Neural progenitor cell (in vitro differentiated cells): ENCODE measurements at regions not wholly inside any gene's neighbourhood (a gene's known extent, or its start where the extent isn't known, plus 50 kb on each side); places are given as distances from the start of the nearest gene placed in this dataset.

ENCODE experiments used
- EZH2 ChIP-seq: fragments of 200-600 bp; sonication (generic); IDR thresholded peaks from 2 replicates; pipeline ENCODE4 v1.6.1; 2017; ENCODE audit warnings: antibody characterized with exemption, mild to moderate bottlenecking, moderate library complexity
- EZH2phosphoT487 ChIP-seq: fragments of 200-600 bp; sonication (generic); IDR thresholded peaks from 2 replicates; pipeline ENCODE4 v1.6.1; 2017; ENCODE audit warnings: antibody characterized with exemption
- TF ChIP-seq, protein P1 (sequence below): fragments of 200-600 bp; sonication (generic); IDR thresholded peaks from 2 replicates; pipeline ENCODE4 v1.5.1; 2017; ENCODE audit warnings: antibody characterized with exemption, mild to moderate bottlenecking

DNA sequence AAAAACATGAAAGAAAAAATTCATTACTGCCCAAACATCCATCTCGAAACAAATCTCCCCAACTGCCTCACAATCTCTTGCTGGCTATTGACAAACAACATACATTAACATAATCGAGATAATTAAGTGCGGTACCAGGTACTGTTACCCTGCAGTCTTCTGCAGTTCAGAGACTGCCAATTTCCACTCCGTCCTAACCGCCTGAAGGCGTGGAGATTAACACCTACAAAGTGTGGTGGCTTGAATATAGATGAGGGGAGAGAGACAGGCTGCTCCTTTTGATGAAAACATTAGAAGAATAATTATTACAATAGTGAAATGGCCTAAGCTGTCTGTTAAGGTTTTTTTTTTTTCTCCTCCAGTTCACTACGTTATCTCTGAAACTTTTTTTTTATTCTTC lies 258.9 kb upstream of the SOX4 start:
- TF ChIP-seq, protein P1, sequence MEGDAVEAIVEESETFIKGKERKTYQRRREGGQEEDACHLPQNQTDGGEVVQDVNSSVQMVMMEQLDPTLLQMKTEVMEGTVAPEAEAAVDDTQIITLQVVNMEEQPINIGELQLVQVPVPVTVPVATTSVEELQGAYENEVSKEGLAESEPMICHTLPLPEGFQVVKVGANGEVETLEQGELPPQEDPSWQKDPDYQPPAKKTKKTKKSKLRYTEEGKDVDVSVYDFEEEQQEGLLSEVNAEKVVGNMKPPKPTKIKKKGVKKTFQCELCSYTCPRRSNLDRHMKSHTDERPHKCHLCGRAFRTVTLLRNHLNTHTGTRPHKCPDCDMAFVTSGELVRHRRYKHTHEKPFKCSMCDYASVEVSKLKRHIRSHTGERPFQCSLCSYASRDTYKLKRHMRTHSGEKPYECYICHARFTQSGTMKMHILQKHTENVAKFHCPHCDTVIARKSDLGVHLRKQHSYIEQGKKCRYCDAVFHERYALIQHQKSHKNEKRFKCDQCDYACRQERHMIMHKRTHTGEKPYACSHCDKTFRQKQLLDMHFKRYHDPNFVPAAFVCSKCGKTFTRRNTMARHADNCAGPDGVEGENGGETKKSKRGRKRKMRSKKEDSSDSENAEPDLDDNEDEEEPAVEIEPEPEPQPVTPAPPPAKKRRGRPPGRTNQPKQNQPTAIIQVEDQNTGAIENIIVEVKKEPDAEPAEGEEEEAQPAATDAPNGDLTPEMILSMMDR, result no peak
- TF ChIP-seq EZH2 (no peak), EZH2phosphoT487 (no peak)
